ENCODE measurements at regions not wholly inside any gene's neighbourhood (a gene's known extent, or its start where the extent isn't known, plus 50 kb on each side); places are given as distances from the start of the nearest gene placed in this dataset.
"Not testable (repeated sequence)": the region's sequence is repeated elsewhere in the genome, so short reads cannot be mapped to it uniquely, and the experiment has no call there.

DNA sequence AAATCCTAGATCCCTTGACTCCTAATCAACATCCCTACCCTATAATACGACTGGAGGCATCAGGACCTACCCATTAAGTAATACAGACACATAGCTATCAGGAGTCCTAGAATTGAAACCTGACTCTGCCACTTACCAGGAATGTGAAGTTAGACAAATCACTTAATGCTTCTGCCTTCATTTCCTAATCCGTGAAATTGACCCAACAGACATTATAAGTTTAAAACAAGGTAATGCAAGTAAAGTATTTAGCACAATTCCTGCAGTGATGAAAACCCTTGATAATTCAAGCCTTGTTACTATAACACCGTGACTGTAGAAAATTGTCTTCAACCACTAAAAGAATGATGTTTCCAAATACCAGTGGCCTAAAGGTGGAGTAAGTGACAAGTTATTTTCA lies 150.2 kb downstream of the KCNJ2 start:
- FAIRE-seq = no peak
- DNase-seq (ENCODE audit: insufficient read length, low spot score) = no peak

DNA sequence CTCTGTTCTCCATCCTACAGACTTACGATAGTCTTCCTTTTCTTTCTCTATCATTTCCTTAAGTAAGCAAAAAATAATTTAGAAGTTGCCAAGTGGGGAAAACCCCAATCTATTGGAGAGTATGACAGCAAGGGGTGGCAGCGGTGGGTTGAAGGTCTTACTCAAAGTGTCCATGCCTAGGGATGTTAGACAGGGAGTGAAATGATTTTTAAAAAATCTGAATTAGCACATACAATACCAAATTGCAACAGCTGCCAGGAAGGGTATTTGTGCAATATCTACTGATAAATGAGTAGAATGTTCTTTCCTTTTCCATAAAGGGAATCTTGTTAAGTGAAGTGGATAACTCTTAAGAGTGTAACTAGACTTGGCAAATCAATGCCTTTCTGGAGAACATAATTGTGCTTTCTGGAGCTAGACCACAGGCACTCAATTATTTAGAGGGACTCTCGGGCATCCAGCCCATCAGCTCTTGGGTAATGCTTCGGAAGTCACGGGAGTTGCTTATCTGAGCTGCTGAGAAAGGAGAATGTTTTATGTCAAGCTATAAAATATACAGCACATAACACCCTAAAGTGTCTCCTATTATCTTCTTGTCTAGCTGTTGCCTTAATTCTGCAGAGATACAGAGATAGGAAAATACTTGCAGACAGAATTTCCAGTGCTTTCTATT lies 151.5 kb downstream of the KCNJ2 start:
- FAIRE-seq = no peak
- DNase-seq (ENCODE audit: insufficient read length, low spot score) = no peak

DNA sequence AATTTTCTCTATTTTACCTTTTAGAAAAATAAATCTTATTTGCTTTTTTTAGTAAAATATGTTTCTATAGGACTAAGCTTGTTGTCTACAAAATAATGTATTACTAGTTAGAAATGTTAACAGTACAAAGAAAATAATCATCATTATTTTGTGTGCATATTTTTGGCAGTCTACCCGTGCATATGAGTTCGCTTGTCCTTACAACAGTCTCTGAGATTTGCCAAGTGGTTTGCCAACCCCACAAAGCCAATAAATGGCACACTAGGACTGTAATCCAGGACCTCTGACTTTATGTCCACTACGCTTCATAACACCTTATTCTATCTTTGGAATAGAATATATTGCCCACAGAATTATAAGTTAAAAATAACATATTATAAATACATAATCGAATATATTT lies 152.0 kb downstream of the KCNJ2 start:
- FAIRE-seq = no peak

DNA sequence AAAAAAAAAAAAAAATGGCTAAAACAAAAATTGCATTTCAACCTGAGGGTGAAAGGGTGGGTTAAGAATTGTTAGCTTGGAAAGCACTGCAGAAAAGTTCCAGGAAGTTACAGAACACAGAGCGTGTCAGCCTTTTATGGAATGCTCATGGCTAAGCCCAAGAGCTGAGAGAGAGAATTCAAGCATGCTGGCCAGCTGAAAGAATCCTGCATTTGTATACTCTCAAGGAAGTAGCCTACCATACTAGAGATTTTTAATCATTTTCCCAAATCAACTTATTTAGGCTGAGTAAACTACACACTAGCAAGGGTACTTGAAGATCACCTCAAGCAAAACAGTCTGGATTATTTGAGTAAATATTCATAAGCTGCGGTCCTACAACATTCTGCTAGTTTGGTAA lies 153.9 kb downstream of the KCNJ2 start:
- DNase-seq (ENCODE audit: insufficient read length, low spot score) = no peak
- no peak for FAIRE-seq

More for the DNA sequence above, 152.0 kb downstream of the KCNJ2 start:
- no peak for DNase-seq (ENCODE audit: insufficient read length, low spot score)

DNA sequence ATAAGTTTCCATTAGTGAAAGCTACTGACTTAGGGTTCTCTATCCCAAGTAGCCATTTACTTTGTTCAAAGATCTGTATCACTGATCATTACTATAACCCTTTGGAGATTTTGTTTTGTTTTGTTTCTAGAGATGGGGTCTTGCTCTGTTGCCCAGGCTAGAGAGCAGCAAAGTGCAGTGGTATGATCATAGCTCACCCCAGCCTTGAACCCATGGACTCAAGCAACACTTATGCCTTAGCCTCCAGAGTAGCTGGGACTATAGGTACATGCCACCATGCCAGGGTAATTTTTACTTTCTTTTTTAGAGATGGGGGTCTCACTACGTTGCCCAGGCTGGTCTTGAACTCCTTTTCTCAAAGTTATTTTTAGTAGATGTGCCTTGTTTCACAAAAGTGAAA lies 154.7 kb downstream of the KCNJ2 start:
- FAIRE-seq = no peak
- no peak for DNase-seq (ENCODE audit: insufficient read length, low spot score)

DNA sequence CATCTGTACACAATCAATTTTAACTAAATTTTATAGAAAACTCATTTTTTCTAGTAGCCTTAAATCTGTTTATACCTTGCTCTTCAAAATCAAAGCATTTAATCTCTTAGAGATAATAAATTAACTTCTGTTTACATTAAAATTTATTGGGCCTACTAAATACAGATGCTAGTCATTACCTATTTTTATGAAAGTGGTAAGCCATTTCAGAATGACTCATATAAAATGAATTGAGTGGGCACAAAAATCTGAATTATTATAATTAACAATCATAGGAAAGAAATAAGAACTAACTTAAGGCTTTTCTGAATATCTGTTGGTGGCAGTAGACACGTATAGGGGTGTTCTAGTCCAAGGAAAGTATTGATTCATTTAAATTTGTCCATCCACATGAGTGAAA lies 157.9 kb downstream of the KCNJ2 start:
- no peak for DNase-seq (ENCODE audit: insufficient read length, low spot score)
- no peak for FAIRE-seq

DNA sequence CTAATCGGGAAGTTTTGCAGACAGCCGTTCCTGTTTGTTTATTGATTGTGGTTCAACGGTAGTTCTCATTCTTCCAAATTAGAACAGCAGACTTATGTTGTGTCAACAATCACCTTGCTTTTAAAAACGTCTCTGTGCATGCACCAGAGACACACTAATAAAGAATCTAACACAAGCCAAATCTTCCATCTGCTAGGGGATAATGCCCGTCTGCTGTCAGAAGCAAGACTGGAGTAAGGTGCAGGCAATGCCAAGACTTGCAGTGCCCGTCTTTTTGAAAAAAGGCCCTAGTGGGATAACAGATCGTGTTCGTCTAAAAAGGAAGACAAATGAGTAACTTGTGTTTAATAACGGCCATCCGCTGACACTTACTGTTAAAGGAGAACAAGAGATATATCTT lies 158.4 kb downstream of the KCNJ2 start:
- DNase-seq (ENCODE audit: insufficient read length, low spot score) (no peak), FAIRE-seq (no peak)

DNA sequence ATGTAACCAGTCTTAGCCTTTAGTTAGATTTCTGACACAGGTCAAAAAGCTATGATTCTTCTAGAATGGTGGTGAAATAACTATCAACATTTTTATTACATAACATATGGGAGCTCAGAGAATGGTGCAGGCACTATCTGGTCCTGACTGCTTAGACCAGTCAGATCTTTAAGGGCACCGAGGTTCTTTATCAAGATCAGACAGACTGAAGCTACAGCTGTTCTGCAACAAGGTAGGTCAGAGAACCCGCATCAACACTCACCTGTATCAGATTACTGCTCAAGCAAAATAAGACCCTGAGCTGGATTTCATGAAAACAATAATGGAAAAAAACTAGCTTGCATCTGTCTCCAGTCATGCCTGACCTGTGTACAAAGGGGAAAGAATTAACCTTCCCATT lies 160.4 kb downstream of the KCNJ2 start:
- FAIRE-seq = no peak
- DNase-seq (ENCODE audit: insufficient read length, low spot score) = no peak

DNA sequence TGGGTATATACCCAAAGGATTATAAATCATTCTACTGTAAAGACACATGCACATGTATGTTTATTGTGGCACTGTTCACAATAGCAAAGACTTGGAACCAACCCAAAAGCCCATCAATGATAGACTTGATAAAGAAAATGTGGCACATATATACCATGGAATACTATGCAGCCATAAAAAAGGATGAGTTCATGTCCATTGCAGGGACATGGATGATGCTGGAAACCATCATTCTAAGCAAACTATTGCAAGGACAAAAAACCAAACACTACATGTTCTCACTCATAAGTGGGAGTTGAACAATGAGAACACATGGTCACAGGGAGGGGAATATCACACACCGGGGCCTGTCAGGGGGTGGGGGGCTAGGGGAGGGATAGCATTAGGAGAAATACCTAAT lies 161.7 kb downstream of the KCNJ2 start:
- not testable (repeated sequence) for DNase-seq (ENCODE audit: insufficient read length, low spot score); FAIRE-seq

DNA sequence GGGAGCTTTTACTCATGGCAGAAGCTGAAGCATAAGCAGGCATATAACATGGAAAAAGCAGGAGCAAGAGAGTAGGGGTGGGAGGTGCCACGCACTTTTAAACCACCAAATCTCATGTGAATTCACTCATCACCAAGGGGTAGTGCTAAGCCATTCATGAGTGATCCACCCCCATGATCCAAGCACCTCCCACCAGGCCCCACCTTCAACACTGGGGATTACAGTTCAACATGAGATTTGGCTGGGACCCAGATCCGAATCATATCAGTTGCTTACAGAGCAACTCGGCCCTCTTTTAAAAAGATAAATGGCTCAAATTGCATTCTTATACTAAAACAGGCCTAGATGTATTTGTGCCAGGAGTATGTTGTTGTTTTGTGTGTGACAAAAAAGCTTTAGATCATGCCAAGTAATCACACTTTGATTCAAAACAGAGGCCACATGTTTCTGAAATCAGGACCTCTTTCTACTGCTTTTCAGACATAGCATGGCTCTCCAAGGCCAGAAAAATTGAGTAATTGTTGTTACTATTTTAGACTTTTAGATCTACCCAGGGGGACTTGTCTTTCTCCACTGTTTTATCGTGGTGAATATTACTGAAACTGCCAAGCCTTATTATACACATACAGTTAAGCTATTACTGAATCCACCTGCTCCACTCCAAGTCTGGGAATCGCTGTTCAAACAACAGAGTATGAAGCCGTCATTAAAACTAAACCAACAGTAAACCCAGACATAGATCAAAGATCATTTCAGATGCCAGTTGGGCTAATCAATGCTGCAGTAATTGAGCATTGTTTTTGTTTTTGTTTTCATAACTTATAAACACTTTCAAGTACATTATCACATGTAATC lies 163.3 kb downstream of the KCNJ2 start:
- FAIRE-seq = no peak
- no peak for DNase-seq (ENCODE audit: insufficient read length, low spot score)

DNA sequence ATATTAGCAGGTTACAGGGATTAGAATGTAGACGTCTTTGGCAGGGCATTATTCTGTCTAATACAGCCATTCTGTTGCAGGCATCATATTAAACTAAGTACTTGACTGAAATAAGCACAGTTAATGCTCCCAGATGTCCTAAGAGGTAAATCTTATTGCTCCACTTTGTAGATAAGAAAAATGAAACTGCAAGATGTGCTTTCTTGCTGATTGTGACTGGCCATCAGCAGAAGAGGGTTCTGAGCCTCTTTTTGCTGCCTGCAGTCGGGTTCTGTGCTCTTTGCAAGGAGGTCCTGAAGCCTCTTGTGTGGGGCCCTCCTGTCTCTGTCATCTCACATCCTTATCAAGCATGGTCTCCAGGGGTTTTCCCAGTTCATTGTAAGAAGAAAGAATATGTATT lies 167.1 kb downstream of the KCNJ2 start:
- DNase-seq (ENCODE audit: insufficient read length, low spot score) (no peak), FAIRE-seq (no peak)

DNA sequence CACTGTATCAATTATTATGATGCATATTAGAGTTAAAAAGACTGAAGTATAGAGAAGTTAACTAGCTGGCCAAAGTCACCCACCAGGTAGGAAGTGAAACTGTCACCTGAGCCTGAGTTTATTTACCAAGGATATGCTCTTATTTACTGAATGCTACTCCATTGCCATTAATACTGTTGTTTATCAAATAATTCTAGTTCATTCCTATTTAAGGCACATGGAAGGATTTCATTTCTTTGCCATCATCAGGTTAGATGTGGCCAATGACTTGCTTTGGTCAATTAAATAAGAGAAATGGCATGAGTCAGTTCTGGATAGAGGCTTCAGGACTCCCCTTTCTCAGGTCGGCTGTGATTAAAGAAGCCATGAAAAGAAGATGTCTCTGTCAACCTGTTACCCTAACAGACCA lies 169.6 kb downstream of the KCNJ2 start:
- DNase-seq (ENCODE audit: insufficient read length, low spot score) (no peak), FAIRE-seq (no peak)

DNA sequence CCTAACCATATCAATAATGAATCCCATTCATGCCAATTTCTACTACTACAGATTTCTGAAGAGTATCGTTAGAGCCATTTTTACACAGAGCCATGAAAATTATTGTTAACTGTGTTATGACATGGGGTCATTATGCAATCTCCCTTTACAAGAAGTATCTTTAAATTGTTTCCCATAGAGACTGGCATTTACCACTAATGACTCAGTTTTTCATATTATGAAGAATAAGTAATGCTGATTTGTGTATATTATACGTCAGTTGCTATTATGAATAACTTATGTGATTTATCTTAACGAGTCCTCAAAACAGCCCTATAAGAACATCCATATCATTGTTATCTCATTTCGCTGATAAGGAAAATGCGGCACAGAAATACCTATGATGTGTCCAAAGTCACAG lies 173.8 kb downstream of the KCNJ2 start:
- DNase-seq (ENCODE audit: insufficient read length, low spot score) (no peak), FAIRE-seq (no peak)

DNA sequence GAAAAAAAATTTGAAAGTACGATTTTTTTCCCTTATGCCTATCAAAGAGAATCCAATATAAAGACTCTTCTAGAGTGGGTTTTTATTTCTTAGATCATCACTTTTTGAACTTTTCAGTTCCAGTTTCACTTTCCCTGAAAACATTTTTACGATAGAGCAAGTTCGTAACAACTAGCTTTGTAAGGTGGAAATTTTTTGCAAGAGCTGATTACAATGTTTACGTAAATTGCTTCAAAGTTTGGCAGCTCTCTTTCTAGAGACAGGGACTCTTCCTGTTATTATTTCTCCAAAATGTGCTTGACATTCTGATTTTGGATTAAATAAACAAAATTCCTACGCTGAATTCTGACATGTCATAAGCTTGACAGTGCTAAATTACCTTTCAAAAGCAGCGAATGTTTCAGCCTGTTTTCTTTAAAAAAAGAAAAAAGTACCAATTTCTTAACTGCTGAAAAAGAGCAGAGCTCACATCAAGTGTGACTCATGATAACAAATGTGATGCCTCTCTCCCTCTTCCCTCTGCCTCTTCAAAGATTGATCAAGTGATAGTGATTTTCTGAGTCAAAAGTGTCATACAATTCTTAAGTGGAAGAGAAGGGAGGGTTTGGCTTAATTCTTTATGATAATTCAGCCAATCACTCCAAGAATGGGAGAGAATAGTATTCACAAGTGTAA lies 175.2 kb downstream of the KCNJ2 start:
- DNase-seq (ENCODE audit: insufficient read length, low spot score) = no peak
- no peak for FAIRE-seq

DNA sequence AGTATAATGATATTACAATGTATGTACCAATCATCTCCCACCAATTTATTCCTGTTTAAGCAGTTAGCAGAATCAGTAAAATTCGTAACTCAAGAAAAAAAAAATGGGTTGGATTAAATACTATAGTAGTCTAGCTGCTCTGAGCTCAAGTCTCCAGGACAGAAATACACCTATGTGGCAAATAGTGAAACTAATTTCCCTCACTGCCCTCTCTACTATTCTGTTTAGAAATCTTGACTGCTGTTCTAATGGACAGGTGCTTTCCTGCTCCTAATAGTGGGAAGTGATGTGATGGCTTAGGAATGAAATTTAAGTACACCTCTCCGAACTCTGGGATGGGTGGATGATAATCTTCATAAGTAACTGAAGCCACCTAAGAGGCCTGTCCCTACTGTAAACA lies 175.7 kb downstream of the KCNJ2 start:
- FAIRE-seq (no peak), DNase-seq (ENCODE audit: insufficient read length, low spot score) (no peak)

DNA sequence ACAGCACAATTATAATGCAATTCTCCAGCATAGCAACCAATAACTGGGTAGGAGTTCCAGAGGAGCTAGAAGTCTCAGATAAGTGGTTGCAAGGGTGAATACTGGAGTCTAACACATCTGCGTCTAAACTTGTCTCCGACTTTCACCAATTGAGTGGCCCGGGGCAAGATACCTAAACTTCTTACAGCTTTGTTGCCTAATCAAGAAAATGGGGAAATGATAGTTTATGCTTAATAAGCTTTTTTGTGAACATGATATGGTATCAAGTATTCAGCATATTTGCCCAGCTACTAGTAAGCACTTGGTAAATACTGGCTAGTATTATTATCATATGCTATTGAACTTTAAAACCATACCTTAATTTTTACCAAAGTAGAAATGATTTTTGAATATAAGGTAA lies 183.5 kb downstream of the KCNJ2 start:
- no peak for DNase-seq (ENCODE audit: insufficient read length, low spot score)
- no peak for FAIRE-seq

DNA sequence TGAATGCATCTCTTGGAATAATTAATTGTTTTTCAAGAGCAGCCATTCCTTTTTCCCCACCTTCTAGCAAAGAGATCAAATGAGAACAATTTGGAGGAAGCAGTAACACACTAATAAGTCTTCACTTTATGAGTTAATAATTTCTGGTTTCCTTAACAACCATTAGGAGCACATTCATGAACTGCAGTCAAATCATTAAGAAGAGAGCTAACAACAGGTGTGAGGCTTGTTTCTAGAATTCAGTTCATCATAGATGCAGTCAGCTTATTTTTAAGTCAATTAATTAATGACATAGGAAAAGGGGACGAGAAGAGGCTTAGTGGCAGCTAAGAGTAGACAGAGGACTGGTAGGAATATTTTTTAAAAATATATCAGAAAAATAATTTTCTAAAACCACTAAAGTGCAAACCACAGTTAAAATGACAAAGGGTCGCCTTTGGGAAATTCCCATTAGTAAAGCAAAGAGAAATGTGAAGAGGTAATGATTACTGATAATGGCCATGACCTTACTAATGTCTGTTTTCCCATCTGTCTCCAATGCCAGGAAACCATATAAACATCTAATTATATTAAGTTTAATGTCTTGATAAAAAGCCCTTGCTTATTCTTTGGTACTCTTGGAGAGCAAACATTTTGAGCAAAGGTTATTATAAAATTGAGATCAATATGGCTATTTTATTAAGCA lies 184.2 kb downstream of the KCNJ2 start:
- FAIRE-seq (no peak), DNase-seq (ENCODE audit: insufficient read length, low spot score) (no peak)

DNA sequence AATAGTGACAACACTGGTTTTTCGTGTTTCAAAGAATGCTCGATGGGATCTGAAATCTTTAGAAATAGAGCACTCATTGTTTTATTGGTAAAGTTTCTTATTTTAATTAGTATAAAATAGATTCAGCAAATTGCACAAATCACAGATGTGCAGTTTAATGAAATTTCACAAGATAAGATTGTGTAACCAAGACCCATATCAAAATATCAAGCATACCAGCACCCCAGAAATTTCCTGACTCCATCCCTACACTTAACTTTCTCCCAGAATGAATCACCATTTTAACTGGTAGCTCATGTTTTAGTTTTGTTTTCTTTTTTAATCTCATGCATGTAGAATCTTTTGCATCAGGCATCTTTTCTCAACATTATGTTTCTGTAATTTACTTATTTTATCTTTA lies 185.9 kb downstream of the KCNJ2 start:
- no peak for FAIRE-seq
- DNase-seq (ENCODE audit: insufficient read length, low spot score) = no peak

DNA sequence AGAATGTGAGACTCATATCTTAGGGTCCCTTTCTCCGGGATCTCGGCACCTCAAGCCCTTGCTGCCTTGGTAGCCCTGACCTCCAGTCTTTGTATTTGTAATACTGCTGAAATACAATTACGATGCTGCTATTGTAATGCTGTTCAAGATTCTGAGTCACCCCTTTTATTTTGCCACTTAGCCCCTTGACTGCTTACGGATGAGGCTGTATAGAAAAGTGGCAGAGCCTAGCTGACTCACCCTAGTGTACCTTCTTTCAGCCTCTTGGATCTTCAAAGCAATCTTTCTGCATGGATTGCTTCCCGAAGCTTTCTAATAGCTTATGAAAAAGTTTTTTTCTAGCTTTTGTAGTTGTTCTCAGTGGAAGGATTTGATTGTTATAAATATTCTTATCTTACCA lies 187.9 kb downstream of the KCNJ2 start:
- DNase-seq (ENCODE audit: insufficient read length, low spot score) (no peak), FAIRE-seq (no peak)

DNA sequence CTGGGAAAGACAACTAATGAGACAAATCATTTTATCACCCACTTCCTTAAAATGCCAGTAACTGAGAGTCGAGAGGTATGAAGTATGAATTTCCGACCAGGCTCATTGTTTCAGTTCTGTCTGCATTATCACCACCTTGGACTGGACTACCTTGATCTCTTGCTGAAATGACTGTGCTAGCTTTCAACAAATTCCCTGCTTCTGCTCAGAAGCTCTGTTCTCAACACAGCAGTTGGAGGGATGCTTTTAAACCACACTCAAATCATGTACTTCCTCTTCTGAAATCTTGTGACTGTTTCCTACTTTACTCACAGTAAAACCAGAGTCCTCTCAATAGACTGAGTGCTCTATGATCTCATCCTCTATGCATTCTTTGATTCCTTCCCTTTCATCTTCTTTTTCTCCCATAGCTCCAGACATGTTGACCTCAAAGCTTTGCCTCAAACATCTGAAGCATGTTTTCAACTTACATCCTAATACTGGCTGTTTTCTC lies 195.8 kb downstream of the KCNJ2 start:
- FAIRE-seq = no peak
- DNase-seq (ENCODE audit: insufficient read length, low spot score) = no peak

DNA sequence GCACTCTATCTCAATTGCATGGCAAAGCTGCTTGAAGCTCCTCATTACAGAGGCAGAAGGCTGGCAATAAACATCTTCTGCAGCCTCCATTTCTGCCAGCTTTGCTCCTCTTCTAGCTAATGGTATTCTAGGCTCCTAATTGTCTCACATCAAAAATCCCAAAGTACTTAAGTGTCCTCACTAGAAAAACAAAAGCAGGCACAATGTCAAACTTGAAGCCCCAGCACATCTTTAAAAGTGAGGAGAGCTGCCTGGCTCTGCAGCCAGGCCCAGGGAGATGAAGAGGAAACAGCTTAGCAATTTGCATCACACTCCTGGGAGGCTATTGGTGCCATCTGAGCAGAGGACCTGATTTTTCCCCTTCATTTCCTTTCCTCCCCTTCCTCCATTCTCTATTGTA lies 197.1 kb downstream of the KCNJ2 start:
- no peak for DNase-seq (ENCODE audit: insufficient read length, low spot score)
- FAIRE-seq = no peak
